Adipocyte (in vitro differentiated cells): ENCODE measurements at regions not wholly inside any gene's neighbourhood (a gene's known extent, or its start where the extent isn't known, plus 50 kb on each side); places are given as distances from the start of the nearest gene placed in this dataset.

Experiments
- DNase-seq: peaks from one replicate; pipeline ENCODE4 v3.0.0-alpha.2; 2015; ENCODE audit warnings: low read depth
- H3K27me3 ChIP-seq: replicated peaks from 2 replicates; pipeline ENCODE4 v1.7.0; 2013; ENCODE audit warnings: mild to moderate bottlenecking, low read length, moderate library complexity; ENCODE audit not compliant: control insufficient read depth, insufficient read depth
- H3K36me3 ChIP-seq: 2 replicates; pipeline ENCODE4 v1.7.0; 2013; ENCODE audit warnings: low read length, mild to moderate bottlenecking, moderate library complexity; ENCODE audit not compliant: control insufficient read depth, insufficient read depth, severe bottlenecking
- H3K4me1 ChIP-seq: 2 replicates; pipeline ENCODE4 v1.7.0; 2013; ENCODE audit warnings: mild to moderate bottlenecking, low read length, moderate library complexity; ENCODE audit not compliant: control insufficient read depth, insufficient read depth
- H3K4me3 ChIP-seq: 2 replicates; pipeline ENCODE4 v1.7.0; 2013; ENCODE audit warnings: mild to moderate bottlenecking, low read length, moderate library complexity
- H3K9ac ChIP-seq: 2 replicates; pipeline ENCODE4 v1.7.0; 2013; ENCODE audit warnings: mild to moderate bottlenecking, low read length, moderate library complexity
- H3K9me3 ChIP-seq: 2 replicates; pipeline ENCODE4 v1.7.0; 2013; ENCODE audit warnings: mild to moderate bottlenecking, low read length, moderate library complexity; ENCODE audit not compliant: control insufficient read depth

DNA sequence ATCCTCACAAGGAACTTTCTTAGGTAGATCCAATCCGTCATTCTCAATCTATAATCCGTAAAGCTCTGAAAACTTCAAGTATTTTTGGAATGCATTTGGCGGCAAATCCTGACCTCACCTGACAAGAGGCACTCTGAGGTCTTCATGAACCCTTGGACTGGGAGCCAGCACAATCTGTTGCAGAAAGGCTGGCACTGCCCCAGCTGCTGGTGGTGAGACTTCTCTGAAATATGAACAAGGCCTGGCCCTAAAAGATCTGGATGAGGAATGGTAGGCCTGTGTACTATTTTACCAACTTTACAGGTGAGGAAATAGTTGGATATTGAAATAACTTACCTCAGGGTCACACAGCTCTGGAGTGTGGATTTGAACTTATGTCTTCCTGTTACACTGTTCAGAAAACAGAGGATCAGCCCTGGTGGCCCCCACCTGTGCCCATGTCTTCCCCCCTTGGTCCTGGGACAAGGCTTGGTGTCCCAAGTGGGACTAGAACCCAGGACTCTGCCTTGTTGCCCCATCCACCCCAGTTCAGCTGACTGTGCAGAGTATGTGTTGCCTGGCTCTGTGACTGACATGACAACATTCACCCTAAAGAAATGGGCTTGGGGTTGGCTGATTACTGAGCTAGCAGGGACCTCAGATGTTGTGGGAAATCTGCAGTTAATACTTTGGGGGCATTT, 471.4 kb downstream of the MN1 start:
- Histone ChIP-seq H3K4me3 (no peak overlapping the region), H3K9me3 (peaks cover 8% of the 10 kb centered on the region), H3K36me3 (no peaks in the 10 kb centered on the region), H3K4me1 (peaks cover 6% of the 10 kb centered on the region), H3K9ac (no peak overlapping the region), H3K27me3 (peaks cover 70% of the 10 kb centered on the region)
- DNase-seq: no peak

DNA sequence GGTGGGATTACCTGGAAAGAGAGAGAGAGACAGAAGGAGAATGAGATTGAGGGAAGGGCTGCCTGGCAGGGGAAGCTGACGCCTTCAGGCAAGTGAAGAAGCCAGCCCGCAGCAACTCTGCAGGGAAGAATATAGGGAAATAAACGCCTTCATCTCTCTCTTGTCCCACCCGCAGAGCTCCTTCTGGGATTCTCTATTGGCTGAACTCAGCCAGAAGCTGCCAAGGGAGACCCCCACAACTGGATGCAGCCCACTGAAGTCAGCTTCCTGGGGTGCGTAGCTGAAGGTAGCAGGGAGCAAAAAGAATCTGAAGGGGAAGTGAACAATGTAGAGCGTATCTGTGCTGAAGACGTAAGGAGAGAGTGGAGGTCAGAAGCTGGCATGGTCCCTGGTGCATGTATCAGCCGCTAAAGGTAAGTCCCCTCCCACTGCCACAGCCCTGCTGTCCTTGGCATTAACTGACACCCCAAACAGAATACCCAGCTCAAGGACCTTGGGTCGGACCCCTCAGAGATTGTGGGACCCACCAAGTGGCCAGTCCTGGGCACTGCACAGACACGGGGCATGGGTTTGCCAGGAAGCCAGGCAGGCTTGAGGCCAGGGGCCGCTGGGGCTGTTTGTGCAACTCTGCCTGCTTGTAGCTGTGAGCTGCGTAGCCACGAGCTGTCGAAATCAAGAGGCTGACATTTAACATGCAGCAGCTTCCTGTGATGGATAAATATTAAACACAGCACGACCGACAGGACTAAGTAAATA, 469.9 kb downstream of the MN1 start:
- peaks cover 6% of the 10 kb centered on the region for H3K4me1 ChIP-seq
- peaks cover 71% of the 10 kb centered on the region for H3K27me3 ChIP-seq
- H3K9me3 ChIP-seq: peaks cover 9% of the 10 kb centered on the region
- peak overlapping the region; percentile 19 for H3K4me3 ChIP-seq
- H3K36me3 ChIP-seq: no peaks in the 10 kb centered on the region
- peak; percentile 48 for DNase-seq
- H3K9ac ChIP-seq: no peak overlapping the region

DNA sequence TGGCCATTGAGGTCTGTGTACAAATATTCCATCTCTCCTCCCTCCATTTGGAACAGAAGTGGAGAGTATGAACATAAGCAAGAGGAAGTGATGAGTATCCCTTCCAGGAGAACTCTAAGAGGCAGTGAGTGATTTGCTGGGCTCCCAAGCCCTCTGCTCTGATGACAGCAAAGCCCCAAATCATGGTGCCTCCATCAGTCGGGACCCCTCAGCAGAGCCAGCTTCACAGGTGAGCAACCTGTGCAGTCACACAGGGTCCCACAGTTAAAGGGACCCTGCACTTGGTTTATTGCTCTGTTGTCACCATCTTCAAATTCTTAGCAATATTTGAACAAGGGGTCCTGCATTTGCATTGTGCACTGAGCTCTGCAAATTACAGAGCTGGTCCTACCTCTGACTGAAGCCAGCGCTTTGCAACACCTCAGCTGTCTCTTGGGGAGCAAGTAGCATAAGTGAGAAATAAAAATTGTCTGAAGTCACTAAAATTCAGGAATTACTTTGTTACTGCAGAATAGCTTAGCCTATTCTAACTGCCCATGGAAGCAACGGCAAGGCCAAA, 466.4 kb downstream of the MN1 start:
- Histone ChIP-seq H3K27me3 (peaks cover 50% of the 10 kb centered on the region), H3K36me3 (no peaks in the 10 kb centered on the region), H3K9me3 (peaks cover 13% of the 10 kb centered on the region), H3K4me3 (no peak overlapping the region), H3K4me1 (peaks cover 6% of the 10 kb centered on the region), H3K9ac (no peak overlapping the region)
- no peak for DNase-seq

- Histone ChIP-seq H3K4me1 (peaks cover 6% of the 10 kb centered on the region), H3K9ac (no peak overlapping the region), H3K4me3 (no peak overlapping the region), H3K36me3 (no peaks in the 10 kb centered on the region), H3K9me3 (peaks cover 13% of the 10 kb centered on the region), H3K27me3 (peaks cover 45% of the 10 kb centered on the region)
- no peak for DNase-seq
Observed at GRCh38 chr22:27336151-27337090, 465.1 kb downstream of the MN1 start.

- Histone ChIP-seq H3K4me1 (no peaks in the 10 kb centered on the region), H3K36me3 (no peaks in the 10 kb centered on the region), H3K4me3 (no peak overlapping the region), H3K27me3 (peaks cover 43% of the 10 kb centered on the region), H3K9me3 (peaks cover 22% of the 10 kb centered on the region), H3K9ac (no peak overlapping the region)
- no peak for DNase-seq
Observed at GRCh38 chr22:27337676-27338075, 463.9 kb downstream of the MN1 start.

- Histone ChIP-seq H3K4me1 (no peaks in the 10 kb centered on the region), H3K9me3 (peaks cover 19% of the 10 kb centered on the region), H3K9ac (no peak overlapping the region), H3K4me3 (no peak overlapping the region), H3K36me3 (no peaks in the 10 kb centered on the region), H3K27me3 (peaks cover 35% of the 10 kb centered on the region)
- no peak for DNase-seq
Observed at GRCh38 chr22:27340047-27340446, 461.5 kb downstream of the MN1 start.

DNA sequence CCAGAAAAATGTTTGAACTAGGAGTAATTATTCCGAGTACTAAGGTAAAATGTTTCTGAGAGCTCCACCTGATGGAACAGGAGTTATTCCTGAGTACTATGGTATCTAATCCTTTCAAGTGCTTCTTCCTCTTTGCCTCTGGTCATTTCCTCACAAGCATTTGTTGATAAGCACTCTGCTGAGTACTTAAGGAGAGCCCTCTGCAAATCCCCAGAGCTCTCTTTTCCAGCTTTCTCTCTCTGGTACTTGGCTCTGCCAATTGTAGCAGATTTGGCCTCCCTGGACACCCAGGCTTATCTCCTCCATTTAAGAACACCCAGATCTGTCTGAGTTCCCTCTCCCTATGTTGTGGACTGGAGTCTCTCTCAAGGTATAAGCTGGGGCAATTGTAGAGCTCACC, 457.0 kb downstream of the MN1 start:
- H3K9me3 ChIP-seq: peaks cover 15% of the 10 kb centered on the region
- DNase-seq: no peak
- no peak overlapping the region for H3K9ac ChIP-seq
- peaks cover 10% of the 10 kb centered on the region for H3K4me1 ChIP-seq
- no peaks in the 10 kb centered on the region for H3K36me3 ChIP-seq
- peaks cover 17% of the 10 kb centered on the region for H3K27me3 ChIP-seq
- H3K4me3 ChIP-seq: no peak overlapping the region

- Histone ChIP-seq H3K36me3 (no peaks in the 10 kb centered on the region), H3K27me3 (peaks cover 11% of the 10 kb centered on the region), H3K9ac (no peak overlapping the region), H3K4me1 (peaks cover 10% of the 10 kb centered on the region), H3K9me3 (peaks cover 15% of the 10 kb centered on the region), H3K4me3 (no peak overlapping the region)
- DNase-seq: no peak
Observed at GRCh38 chr22:27345691-27346090, 455.9 kb downstream of the MN1 start.

DNA sequence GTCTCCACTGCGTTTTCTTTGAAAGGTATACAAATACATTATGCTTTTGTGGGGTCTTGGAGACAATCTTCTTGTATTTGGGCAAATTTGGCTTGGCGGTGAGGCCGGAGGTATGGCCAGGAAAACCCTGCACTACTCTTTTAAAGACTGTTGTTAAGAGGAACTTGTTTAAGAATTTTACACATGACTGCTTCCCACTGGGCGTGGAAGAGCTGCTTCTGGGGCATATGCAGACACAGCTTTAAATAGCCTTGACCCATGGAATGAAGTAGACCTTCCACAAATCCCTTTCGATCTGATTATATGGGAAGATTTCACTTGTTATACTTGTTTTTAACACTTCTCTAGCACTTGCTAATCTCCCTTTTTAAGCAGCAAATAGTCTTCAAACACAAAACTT, 453.6 kb downstream of the MN1 start:
- Histone ChIP-seq H3K27me3 (peaks cover 16% of the 10 kb centered on the region), H3K4me1 (peaks cover 10% of the 10 kb centered on the region), H3K9ac (no peak overlapping the region), H3K9me3 (peaks cover 5% of the 10 kb centered on the region), H3K4me3 (no peak overlapping the region), H3K36me3 (no peaks in the 10 kb centered on the region)
- peak; percentile 28 for DNase-seq

DNA sequence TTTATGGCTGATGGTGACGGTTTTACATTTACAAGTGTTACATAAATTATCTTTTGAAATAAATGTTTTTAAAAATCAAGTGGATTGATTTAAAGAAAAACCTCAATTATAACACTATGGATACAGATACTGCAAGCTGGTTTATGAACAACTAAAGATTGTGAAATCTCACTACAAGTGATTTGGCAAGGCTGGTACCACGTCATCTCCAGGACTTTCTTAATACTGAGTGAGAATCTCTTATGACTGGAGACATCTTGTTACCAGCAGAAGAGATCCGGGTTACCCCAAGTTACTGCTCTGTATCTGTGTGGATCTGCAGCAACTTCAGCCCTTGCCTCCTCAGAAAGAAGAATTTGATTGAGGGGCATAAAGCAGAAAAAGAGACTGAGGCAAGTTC, 452.9 kb downstream of the MN1 start:
- DNase-seq: peak; percentile 74
- no peaks in the 10 kb centered on the region for H3K36me3 ChIP-seq
- H3K4me1 ChIP-seq: peaks cover 10% of the 10 kb centered on the region
- H3K9me3 ChIP-seq: peaks cover 5% of the 10 kb centered on the region
- H3K27me3 ChIP-seq: peaks cover 19% of the 10 kb centered on the region
- no peak overlapping the region for H3K9ac ChIP-seq
- H3K4me3 ChIP-seq: no peak overlapping the region

GRCh38 chr22:27349456-27349855, 452.1 kb downstream of the MN1 start:
- Histone ChIP-seq H3K4me1 (peaks cover 10% of the 10 kb centered on the region), H3K27me3 (peaks cover 26% of the 10 kb centered on the region), H3K9ac (no peak overlapping the region), H3K9me3 (peaks cover 2% of the 10 kb centered on the region), H3K36me3 (no peaks in the 10 kb centered on the region), H3K4me3 (no peak overlapping the region)
- peak; percentile 14 for DNase-seq
